SK-N-SH treated with all-trans-retinoic acid at 6 μM for 48 hours (cell line): ENCODE measurements at regions not wholly inside any gene's neighbourhood (a gene's known extent, or its start where the extent isn't known, plus 50 kb on each side); places are given as distances from the start of the nearest gene placed in this dataset.

Experiments
- PATZ1 ChIP-seq: fragments of 250-450 bp; sonication (Bioruptor Pico); IDR thresholded peaks from 2 replicates; pipeline ENCODE4 v1.8.0; 2020; ENCODE audit warnings: mild to moderate bottlenecking, moderate library complexity, borderline replicate concordance
- ZFP3 ChIP-seq: fragments of 250-450 bp; sonication (Bioruptor Pico); IDR thresholded peaks from 2 replicates; pipeline ENCODE4 v1.5.0; 2020; ENCODE audit warnings: mild to moderate bottlenecking, moderate library complexity

GRCh38 chr12:123064366-123064765, 83.9 kb downstream of the ARL6IP4 start:
- TF ChIP-seq PATZ1 (CRISPR knock-in tag) (no peak), ZFP3 (CRISPR knock-in tag) (no peak)
